Bronchial epithelial cell (primary cell): ENCODE measurements at regions not wholly inside any gene's neighbourhood (a gene's known extent, or its start where the extent isn't known, plus 50 kb on each side); places are given as distances from the start of the nearest gene placed in this dataset.
"Not testable (repeated sequence)": the region's sequence is repeated elsewhere in the genome, so short reads cannot be mapped to it uniquely, and the experiment has no call there.

ENCODE experiments used
- DNase-seq: peaks from one replicate; pipeline ENCODE4 v3.0.0-alpha.2; 2010; ENCODE audit warnings: low read depth
- FAIRE-seq: peaks from 2 replicates; lab custom pipeline; 2011; peaks lifted over from hg19 to GRCh38; lab: Jason Lieb, UNC
- H3K27me3 ChIP-seq: 2 replicates; pipeline ENCODE4 v1.5.1; 2011; ENCODE audit warnings: low read length; ENCODE audit not compliant: control insufficient read depth, insufficient read depth
- H3K36me3 ChIP-seq: 2 replicates; pipeline ENCODE4 v1.5.1; 2011; ENCODE audit warnings: low read length; ENCODE audit not compliant: control insufficient read depth, insufficient read depth
- H3K4me3 ChIP-seq: 2 replicates; pipeline ENCODE4 v1.5.1; 2011; ENCODE audit warnings: mild to moderate bottlenecking, low read depth, low read length, control low read depth
- CTCF ChIP-seq: IDR thresholded peaks from 2 replicates; pipeline ENCODE4 v1.5.1; 2011; ENCODE audit warnings: mild to moderate bottlenecking, moderate library complexity, low read length, control low read depth, inconsistent platforms; ENCODE audit not compliant: insufficient read depth, severe bottlenecking

DNA sequence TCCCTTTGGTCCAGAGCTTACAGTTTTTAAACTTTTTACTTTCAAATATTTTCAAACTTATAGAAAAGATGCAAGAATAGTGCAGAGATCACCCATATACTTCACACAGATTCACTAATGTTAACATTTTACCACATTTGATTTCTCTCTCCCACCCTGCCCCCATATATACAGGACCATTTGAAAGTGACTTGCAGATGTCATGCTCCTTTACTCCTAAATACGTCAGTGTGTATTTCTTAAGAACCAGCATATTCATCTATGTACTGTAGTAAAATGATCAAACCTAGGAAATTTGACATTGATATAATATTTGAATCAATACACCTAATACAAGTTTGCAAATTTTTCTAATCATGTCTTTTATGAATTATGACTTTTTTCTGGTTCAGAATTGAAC lies 100.4 kb upstream of the CHD1 start:
- no peak for DNase-seq
- Histone ChIP-seq H3K27me3 (no peaks in the 10 kb centered on the region), H3K36me3 (no peaks in the 10 kb centered on the region), H3K4me3 (no peak overlapping the region)
- FAIRE-seq, result no peak
- TF ChIP-seq CTCF, result no peak

GRCh38 chr5:99028170-99028569 lies 99.4 kb upstream of the CHD1 start:
- DNase-seq, H3K36me3 ChIP-seq, FAIRE-seq, H3K4me3 ChIP-seq, H3K27me3 ChIP-seq: not testable (repeated sequence)

- Histone ChIP-seq H3K36me3 (no peaks in the 10 kb centered on the region), H3K27me3 (no peaks in the 10 kb centered on the region), H3K4me3 (no peak overlapping the region)
- no peak for TF ChIP-seq CTCF
- DNase-seq, result no peak
- FAIRE-seq, result no peak
Observed at GRCh38 chr5:99025298-99026045, 96.7 kb upstream of the CHD1 start.

- FAIRE-seq (no peak), DNase-seq (no peak)
- no peaks in the 10 kb centered on the region for H3K27me3 ChIP-seq
- TF ChIP-seq CTCF, result no peak
- H3K36me3 ChIP-seq, result no peaks in the 10 kb centered on the region
- no peak overlapping the region for H3K4me3 ChIP-seq
Observed at GRCh38 chr5:99023330-99023729, 94.5 kb upstream of the CHD1 start.

- TF ChIP-seq CTCF, result no peak
- Histone ChIP-seq H3K27me3 (no peaks in the 10 kb centered on the region), H3K36me3 (no peaks in the 10 kb centered on the region), H3K4me3 (no peak overlapping the region)
- FAIRE-seq (no peak), DNase-seq (no peak)
Observed at GRCh38 chr5:99022250-99022649, 93.4 kb upstream of the CHD1 start.

DNA sequence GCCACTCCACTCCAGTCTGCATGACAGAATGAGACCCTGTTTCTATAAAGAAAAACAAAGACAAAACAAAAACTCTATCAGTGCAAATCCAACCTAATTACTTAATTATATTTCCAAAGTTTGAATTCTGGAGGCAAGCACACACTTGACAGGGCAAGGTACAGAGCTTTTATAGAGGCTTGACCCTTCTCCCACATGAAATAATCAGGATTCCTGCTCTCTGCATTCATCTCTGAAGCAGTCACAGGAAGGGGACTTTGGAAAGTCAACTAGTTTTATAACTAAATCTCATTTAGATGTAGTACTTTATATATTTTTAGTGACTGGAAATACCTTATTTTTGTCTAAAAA lies 91.9 kb upstream of the CHD1 start:
- no peak for TF ChIP-seq CTCF
- FAIRE-seq, result no peak
- Histone ChIP-seq H3K27me3 (no peaks in the 10 kb centered on the region), H3K36me3 (no peaks in the 10 kb centered on the region), H3K4me3 (no peak overlapping the region)
- DNase-seq, result no peak
